WERI-Rb-1 (cell line): ENCODE measurements at regions not wholly inside any gene's neighbourhood (a gene's known extent, or its start where the extent isn't known, plus 50 kb on each side); places are given as distances from the start of the nearest gene placed in this dataset.
"Not testable (repeated sequence)": the region's sequence is repeated elsewhere in the genome, so short reads cannot be mapped to it uniquely, and the experiment has no call there.

Experiments
- DNase-seq: peaks from one replicate; pipeline ENCODE4 v3.0.0-alpha.2; 2020
- H3K27ac ChIP-seq: fragments of 250-450 bp; sonication (Bioruptor Pico); 2 replicates; pipeline ENCODE4 v1.5.1; 2020; ENCODE audit warnings: mild to moderate bottlenecking, moderate library complexity
- H3K27me3 ChIP-seq: fragments of 250-450 bp; sonication (Bioruptor Pico); 2 replicates; pipeline ENCODE4 v1.5.1; 2021; ENCODE audit warnings: mild to moderate bottlenecking, low read depth, moderate library complexity; ENCODE audit not compliant: insufficient read depth, severe bottlenecking
- H3K36me3 ChIP-seq: fragments of 250-450 bp; sonication (Bioruptor Pico); 2 replicates; pipeline ENCODE4 v1.5.1; 2020; ENCODE audit warnings: mild to moderate bottlenecking, moderate library complexity
- H3K4me3 ChIP-seq: 2 replicates; pipeline ENCODE4 v1.5.1; 2011; ENCODE audit warnings: low read depth, mild to moderate bottlenecking, control low read depth, low read length
- H3K9me3 ChIP-seq: fragments of 250-450 bp; sonication (Bioruptor Pico); 2 replicates; pipeline ENCODE4 v1.5.1; 2021; ENCODE audit warnings: mild to moderate bottlenecking, moderate library complexity; ENCODE audit not compliant: severe bottlenecking
- CTCF ChIP-seq: IDR thresholded peaks from 2 replicates; pipeline ENCODE4 v1.5.1; 2011; ENCODE audit warnings: low read depth, mild to moderate bottlenecking, control low read depth, inconsistent platforms, low read length

GRCh38 chr7:110548372-110548771 is 542.6 kb upstream of the LRRN3 start:
- Histone ChIP-seq H3K36me3 (no peaks in the 10 kb centered on the region), H3K4me3 (no peak overlapping the region), H3K27ac (no peak overlapping the region), H3K27me3 (no peaks in the 10 kb centered on the region), H3K9me3 (no peaks in the 10 kb centered on the region)
- TF ChIP-seq CTCF: no peak
- no peak for DNase-seq

- Histone ChIP-seq H3K9me3 (peaks cover 3% of the 10 kb centered on the region), H3K4me3 (no peak overlapping the region), H3K36me3 (no peaks in the 10 kb centered on the region), H3K27me3 (no peaks in the 10 kb centered on the region), H3K27ac (no peak overlapping the region)
- DNase-seq: no peak
- no peak for TF ChIP-seq CTCF
Observed at GRCh38 chr7:110557136-110557535, 533.8 kb upstream of the LRRN3 start.

- H3K4me3 ChIP-seq, H3K27me3 ChIP-seq, H3K9me3 ChIP-seq, H3K27ac ChIP-seq, DNase-seq, H3K36me3 ChIP-seq: not testable (repeated sequence)
Observed at GRCh38 chr7:110563286-110563685, 527.6 kb upstream of the LRRN3 start.

- Histone ChIP-seq H3K4me3 (no peak overlapping the region), H3K9me3 (no peaks in the 10 kb centered on the region), H3K36me3 (no peaks in the 10 kb centered on the region), H3K27me3 (no peaks in the 10 kb centered on the region), H3K27ac (no peak overlapping the region)
- TF ChIP-seq CTCF: no peak
- no peak for DNase-seq
Observed at GRCh38 chr7:110564246-110564645, 526.7 kb upstream of the LRRN3 start.

GRCh38 chr7:110568388-110568787 is 522.5 kb upstream of the LRRN3 start:
- H3K27me3 ChIP-seq: no peaks in the 10 kb centered on the region
- no peak overlapping the region for H3K27ac ChIP-seq
- DNase-seq: no peak
- H3K9me3 ChIP-seq: no peaks in the 10 kb centered on the region
- H3K36me3 ChIP-seq: no peaks in the 10 kb centered on the region
- no peak for TF ChIP-seq CTCF
- no peak overlapping the region for H3K4me3 ChIP-seq

- Histone ChIP-seq H3K4me3 (no peak overlapping the region), H3K9me3 (no peaks in the 10 kb centered on the region)
- DNase-seq: no peak
Observed at GRCh38 chr7:110568932-110569331, 522.0 kb upstream of the LRRN3 start.

More at GRCh38 chr7:110568932-110569331, 522.0 kb upstream of the LRRN3 start:
- Histone ChIP-seq H3K36me3 (no peaks in the 10 kb centered on the region), H3K27me3 (no peaks in the 10 kb centered on the region), H3K27ac (no peak overlapping the region)
- no peak for TF ChIP-seq CTCF
